NCI-H2227 (cell line): ENCODE measurements at regions not wholly inside any gene's neighbourhood (a gene's known extent, or its start where the extent isn't known, plus 50 kb on each side); places are given as distances from the start of the nearest gene placed in this dataset.

Experiments
- DNase-seq: peaks from one replicate; lab custom pipeline; 2025; ENCODE audit not compliant: unreplicated experiment; lab: John Stamatoyannopoulos, UW

DNA sequence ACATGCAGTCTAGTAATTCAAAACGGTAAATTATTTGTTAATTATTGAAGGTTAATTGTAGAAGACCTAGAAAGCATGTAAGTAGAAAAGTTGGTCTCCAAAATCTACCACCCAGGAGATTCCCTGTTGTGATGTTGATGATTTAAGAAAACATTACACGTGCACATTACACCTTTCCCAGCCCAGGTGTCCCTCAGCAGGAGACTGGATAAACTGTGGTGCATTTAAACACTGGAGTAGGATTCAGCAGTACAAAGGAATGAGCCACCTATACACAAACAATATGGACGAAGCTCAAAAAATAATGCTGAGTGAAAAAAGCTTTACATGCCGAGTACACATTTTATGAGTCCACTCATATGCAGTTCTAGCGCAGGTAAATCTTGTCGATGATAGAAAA is 109.0 kb upstream of the STARD3NL start:
- no peak for DNase-seq

DNA sequence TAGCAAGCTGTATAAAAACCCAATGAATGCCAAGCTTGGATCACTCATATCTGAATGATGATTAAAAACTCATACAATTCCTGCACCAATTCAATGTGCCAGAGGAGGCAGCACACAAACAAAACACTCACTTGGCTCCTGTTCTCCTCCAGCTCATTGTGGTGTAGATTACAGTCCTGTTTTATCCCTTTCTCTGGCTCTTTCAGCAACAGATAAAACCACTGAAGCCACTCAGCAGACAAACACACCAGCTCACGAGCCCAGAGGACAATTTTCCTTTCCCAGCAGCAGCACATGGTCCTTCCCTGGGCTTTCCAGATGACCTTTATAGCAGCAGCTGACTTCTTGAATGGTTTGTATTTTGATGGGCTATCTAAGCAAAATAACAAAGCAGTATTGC is 107.3 kb upstream of the STARD3NL start:
- DNase-seq, result no peak

DNA sequence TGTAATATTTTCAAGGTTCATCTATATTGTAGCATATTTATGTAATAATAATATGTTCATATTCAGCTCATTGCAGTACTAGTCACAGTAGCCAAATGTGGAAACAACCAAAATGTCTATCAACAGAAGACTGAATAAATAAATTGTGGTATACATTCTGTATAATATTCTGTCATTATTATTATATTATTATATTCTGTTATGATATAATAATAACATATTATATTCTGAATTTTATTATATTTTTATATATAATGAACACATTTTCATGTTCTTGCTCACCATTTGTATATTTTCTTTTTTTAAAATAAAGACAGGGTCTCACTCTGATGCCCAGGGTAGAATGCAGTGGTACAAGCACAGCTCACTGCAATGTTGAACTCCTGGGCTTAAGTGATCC is 91.2 kb upstream of the STARD3NL start:
- no peak for DNase-seq

GRCh38 chr7:38102507-38102906 is 75.5 kb upstream of the STARD3NL start:
- DNase-seq, result no peak

GRCh38 chr7:38105874-38106483 is 72.1 kb upstream of the STARD3NL start:
- DNase-seq, result peak; percentile 40

DNA sequence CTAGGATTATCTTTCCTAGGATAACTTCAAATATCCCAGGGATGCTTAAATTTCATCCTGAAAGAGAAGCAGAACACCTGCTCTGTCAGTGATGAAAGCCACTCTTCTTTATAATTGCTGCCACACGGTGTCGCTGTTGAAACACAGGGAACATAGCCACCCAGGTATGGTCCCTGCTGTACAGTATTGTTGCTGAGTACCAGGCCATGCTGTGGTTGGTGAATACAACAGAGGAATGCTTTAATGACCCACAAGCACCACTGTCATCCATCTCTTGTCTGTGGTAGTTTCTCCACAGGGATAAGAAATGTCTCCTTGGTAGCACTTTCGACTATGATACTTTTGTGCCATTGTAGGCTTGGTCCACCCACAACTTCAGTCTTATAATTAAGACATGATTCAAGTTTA is 70.6 kb upstream of the STARD3NL start:
- peak; percentile 65 for DNase-seq

DNA sequence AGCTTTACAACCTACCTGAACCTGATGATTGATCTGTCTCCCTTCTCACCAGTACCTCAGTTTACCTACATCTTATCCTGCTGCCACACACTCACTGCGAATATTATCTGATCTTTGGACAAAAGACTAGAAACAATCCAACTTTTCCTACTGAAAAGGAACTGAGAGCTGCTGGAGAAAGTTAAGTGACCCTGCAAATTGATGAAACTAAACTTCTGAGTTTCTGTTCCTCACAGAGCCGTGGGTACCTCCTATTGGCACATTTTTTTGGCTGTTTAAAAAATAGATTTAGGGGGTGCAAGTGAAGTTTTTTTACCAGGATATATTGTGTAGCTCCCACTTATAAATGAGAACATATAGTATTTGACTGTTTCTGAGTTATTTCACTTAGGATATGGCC is 66.0 kb upstream of the STARD3NL start:
- no peak for DNase-seq

DNA sequence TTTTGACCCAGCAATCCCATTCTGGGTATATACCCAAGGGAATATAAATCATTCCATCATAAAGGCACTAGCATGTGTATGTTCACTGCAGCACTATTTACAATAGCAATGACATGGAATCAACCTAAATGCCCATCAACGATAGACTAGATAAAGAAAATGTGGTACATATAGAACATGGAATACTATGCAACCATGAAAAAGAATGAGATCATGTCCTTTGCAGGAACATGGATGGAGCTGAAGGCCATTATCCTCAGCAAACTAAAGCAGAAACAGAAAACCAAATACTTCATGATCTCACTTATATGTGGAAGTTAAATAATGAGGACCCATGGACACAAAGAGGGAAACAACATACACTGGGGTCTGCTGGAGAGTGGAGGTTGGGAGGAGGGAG is 58.0 kb upstream of the STARD3NL start:
- DNase-seq, result no peak

DNA sequence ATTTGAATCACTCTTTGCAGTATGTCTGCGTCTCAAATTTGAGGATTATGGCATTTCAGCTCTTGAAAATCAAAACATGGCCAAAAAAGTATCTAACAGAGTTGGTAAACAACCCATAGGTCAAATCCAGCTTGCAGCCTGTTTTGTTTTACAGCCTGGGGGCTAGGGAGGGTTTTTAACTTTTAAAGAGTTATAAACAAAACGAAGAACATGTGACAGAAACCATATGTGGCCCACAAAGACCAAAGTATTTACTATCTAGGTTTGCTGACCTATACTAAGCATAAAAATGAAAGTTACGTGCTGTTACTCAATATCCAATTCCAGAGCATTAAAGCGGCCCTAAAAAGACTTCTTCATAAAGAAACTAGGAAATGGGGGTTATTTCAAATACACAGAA is 55.5 kb upstream of the STARD3NL start:
- no peak for DNase-seq

- DNase-seq, result no peak
Measured at GRCh38 chr7:38123494-38123893, 54.6 kb upstream of the STARD3NL start.

DNA sequence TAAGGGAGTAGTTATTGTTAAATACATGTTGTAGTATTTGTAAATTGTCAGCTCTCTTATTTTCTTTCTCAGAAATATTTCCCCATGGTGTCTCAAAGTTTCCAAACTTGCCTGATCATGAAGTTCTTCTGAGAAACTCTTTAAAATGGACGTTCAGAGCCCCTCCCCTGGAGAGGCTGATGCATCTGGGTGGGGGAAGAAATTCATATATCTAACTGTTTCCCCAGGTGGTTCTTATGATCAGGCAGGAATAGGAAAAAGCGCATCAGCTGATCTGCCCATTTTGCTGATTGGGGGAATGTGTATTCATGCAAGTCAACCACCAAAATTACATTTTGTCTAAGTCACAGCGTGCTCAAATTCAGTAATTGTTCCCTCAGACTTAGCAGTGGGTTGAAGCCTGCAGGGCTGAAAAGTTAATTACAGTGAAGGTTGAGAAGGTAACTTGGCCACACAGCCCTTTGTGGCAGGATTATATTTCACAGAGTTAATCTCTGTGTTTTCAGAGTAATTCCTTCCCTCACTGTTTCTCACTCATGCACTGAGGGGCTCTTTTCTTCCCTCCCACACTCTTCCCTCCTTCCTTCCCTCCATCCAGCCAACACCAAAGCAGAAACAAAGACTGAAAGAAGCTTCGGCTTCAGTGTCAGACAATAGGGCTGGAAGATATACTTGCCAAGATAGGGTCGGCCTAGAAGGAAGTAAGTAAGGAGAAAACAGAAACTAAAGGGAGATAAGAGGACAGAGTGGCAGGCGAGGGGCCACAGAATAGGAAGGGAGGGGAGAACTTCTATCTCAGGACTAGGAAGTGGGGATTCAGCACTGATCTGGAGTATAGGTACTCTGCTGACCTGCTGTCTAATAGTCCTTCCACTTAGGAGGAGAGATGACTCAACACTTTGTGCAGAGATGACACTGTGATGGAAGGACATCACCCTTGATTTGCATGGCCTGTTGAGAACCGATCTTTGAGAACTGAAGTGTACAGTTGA is 50.5 kb upstream of the STARD3NL start:
- DNase-seq, result no peak
